HG03060 (cell line): ENCODE measurements at regions not wholly inside any gene's neighbourhood (a gene's known extent, or its start where the extent isn't known, plus 50 kb on each side); places are given as distances from the start of the nearest gene placed in this dataset.
"Not testable (repeated sequence)": the region's sequence is repeated elsewhere in the genome, so short reads cannot be mapped to it uniquely, and the experiment has no call there.

ENCODE experiments used
- ATAC-seq: cut with Tn5 transposase; IDR thresholded peaks from one replicate; pipeline ENCODE4 v1.9.1; 2021; ENCODE audit warnings: low read depth, moderate number of reproducible peaks; ENCODE audit not compliant: unreplicated experiment

DNA sequence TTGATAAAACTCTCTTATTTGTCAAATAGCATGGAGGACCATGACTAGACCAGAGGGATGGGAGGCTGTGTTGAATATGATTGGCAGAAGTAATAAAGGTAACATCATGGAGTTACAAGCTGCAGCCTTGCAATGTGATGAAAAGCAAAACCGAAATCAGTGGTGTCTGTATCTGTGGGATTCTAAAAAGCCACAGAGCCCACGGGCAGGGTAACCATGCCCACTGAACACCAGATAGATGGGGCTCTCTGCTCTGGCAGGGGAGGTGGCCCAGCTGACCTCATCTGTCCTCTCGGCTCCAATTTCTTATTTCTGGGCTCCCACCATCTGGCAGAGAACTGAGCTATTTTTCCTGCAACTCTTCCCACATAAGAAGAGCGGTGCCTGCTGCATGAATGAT, 1072.2 kb downstream of the GATA3 start:
- no peak for ATAC-seq

DNA sequence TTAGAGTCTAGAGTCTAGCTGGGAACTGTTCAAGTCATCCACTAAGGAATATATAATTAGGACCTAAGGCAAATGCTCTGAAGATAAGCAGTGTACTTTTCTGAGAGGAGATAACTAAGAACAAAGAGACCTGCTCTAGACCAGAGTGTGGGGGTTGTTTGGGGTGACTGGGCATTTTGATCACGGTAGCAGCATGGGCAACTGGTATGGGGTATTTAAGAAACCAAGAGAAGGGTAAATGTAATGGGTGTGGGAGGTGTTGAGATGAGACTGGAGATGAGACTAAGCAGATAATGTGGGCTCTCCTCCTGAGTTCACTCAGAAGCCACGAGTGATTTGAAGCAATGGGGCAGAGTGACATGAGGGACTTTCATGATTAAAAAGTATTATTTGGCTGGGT, 1082.9 kb downstream of the GATA3 start:
- ATAC-seq = no peak

DNA sequence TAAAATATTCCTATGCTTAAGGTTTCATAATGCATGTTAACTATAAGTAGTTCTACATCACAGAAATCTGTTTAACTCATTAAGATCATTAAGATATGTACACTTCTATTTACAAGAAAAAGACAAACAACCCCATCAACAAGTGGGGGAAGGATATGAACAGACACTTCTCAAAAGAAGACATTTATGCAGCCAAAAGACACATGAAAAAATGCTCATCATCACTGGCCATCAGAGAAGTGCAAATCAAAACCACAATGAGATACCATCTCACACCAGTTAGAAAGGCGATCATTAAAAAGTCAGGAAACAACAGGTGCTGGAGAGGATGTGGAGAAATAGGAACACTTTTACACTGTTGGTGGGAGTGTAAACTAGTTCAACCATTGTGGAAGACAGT, 1084.3 kb downstream of the GATA3 start:
- not testable (repeated sequence) for ATAC-seq

- ATAC-seq = no peak
These were observed 1085.9 kb downstream of the GATA3 start for GRCh38 chr10:9140373-9140772.

DNA sequence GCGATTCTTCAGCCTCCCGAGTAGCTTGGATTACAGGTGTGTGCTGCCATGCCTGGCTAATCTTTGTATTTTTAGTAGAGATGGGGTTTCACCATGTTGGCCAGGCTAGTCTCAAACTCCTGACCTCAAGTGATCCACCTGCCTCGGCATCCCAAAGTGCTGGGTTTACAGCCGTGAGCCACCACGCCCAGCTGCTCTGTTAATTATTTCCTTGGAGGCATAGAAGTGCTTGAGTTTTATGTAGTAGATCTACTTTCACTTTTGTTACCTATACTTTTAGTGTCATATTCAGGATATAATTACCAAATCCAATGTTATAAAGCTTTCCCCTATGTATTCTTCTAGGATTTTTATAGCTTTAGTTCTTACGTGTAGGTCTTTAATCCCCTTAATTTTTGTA, 1093.0 kb downstream of the GATA3 start:
- no peak for ATAC-seq

DNA sequence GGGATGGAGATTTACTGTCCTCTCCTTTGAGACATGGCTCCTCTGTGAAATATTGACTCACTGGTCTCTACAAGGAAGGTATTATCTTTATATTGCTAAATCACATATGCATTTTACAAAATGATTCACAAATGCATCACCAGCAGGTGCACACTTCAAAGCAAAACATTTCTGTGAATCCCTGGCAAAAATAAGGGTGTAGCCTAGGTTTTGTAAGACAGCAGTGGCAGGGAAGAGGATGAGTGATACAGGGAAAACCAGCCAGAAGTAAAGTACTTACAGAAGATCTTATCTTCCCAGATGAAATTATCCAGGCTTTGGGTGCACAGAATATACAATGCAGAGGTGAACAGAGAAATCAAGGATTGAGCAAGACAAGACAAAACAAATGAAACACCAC, 1094.6 kb downstream of the GATA3 start:
- ATAC-seq = no peak

- not testable (repeated sequence) for ATAC-seq
These were observed 1098.6 kb downstream of the GATA3 start for GRCh38 chr10:9153057-9153456.

- no peak for ATAC-seq
These were observed 1103.2 kb downstream of the GATA3 start for GRCh38 chr10:9157656-9158055.

- no peak for ATAC-seq
These were observed 1104.2 kb downstream of the GATA3 start for GRCh38 chr10:9158675-9159074.

GRCh38 chr10:9160275-9160674, 1105.8 kb downstream of the GATA3 start:
- ATAC-seq = no peak

- ATAC-seq = no peak
These were observed 1109.2 kb downstream of the GATA3 start for GRCh38 chr10:9163699-9164098.

GRCh38 chr10:9166770-9167169, 1112.3 kb downstream of the GATA3 start:
- no peak for ATAC-seq

DNA sequence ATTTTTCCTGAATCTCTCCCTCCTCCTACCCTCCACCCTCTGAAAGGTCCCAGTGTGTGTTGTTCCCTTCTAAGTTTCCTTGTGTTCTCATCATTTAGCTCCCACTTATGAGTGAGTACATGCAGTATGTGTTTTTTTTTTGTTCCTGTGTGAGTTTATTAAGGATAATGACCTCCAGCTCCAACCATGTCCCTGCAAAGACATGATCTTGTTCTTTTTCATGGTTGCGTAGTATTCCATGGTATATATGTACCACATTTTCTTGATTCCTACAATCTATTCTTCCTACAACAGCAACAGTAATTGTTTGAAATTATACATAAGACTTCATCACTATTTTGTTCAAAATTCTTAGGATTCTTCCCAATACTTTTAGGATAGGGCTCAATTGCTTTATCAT, 1117.8 kb downstream of the GATA3 start:
- no peak for ATAC-seq

GRCh38 chr10:9175200-9175599, 1120.7 kb downstream of the GATA3 start:
- no peak for ATAC-seq

DNA sequence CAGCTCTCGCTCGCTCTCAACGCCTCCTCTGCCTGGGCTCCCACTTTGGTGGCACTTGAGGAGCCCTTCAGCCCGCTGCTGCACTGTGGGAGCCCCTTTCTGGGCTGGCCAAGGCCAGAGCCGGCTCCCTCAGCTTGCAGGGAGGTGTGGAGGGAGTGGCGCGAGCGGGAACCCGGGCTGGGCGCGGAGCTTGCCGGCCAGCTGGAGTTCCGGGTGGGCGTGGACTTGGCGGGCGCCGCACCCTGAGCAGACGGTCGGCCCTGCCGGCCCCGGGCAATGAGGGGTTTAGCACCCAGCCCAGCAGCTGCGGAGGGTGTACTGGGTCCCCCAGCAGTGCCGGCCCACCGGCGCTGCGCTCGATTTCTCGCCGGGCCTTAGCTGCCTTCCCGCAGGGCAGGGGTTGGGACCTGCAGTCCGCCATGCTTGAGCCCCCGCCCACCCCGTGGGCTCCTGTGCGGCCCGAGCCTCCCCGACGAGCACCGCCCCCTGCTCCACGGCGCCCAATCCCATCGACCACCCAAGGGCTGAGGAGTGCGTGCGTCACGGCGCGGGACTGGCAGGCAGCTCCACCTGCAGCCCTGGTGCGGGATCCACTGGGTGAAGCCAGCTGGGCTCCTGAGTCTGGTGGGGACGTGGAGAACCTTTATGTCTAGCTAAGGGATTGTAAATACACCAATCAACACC, 1128.9 kb downstream of the GATA3 start:
- ATAC-seq = not testable (repeated sequence)

GRCh38 chr10:9188022-9188810, 1133.7 kb downstream of the GATA3 start:
- no peak for ATAC-seq

- ATAC-seq = no peak
These were observed 1135.0 kb downstream of the GATA3 start for GRCh38 chr10:9189448-9189847.

- ATAC-seq = no peak
These were observed 1138.6 kb downstream of the GATA3 start for GRCh38 chr10:9193120-9193519.

- no peak for ATAC-seq
These were observed 1140.9 kb downstream of the GATA3 start for GRCh38 chr10:9195385-9195784.

- no peak for ATAC-seq
These were observed 1144.1 kb downstream of the GATA3 start for GRCh38 chr10:9198611-9199010.

GRCh38 chr10:9205558-9205957, 1151.1 kb downstream of the GATA3 start:
- ATAC-seq = no peak
